ENCODE measurements at regions not wholly inside any gene's neighbourhood (a gene's known extent, or its start where the extent isn't known, plus 50 kb on each side); places are given as distances from the start of the nearest gene placed in this dataset.
"Not testable (repeated sequence)": the region's sequence is repeated elsewhere in the genome, so short reads cannot be mapped to it uniquely, and the experiment has no call there.

DNA sequence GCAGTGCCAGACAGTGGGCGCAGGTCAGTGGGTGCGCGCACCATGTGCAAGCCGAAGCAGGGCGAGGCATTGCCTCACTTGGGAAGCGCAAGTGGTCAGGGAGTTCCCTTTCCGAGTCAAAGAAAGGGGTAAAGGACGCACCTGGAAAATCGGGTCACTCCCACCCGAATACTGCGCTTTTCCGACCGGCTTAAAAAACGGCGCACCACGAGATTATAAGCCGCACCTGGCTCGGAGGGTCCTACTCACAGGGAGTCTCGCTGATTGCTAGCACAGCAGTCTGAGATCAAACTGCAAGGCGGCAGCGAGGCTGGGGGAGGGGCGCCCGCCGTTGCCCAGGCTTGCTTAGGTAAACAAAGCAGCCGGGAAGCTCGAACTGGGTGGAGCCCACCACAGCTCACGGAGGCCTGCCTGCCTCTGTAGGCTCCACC lies 77.9 kb downstream of the NR4A2 start:
- H3K9ac ChIP-seq (ENCODE audit: extremely low read depth, low read length, poor library complexity, severe bottlenecking): peak overlapping the region; percentile 60
- H3K4me1 ChIP-seq (ENCODE audit: control insufficient read depth, insufficient read depth, low read length); H3K4me1 Mint-ChIP-seq; H3K36me3 ChIP-seq (ENCODE audit: control insufficient read depth, insufficient read depth, low read length); H3K27me3 ChIP-seq (ENCODE audit: control insufficient read depth, insufficient read depth, low read length, poor library complexity, severe bottlenecking): not testable (repeated sequence)
- Mint-ChIP-seq H3K36me3 (ENCODE audit: low read depth) (peaks cover 21% of the 10 kb centered on the region), H3K27ac (peak overlapping the region; percentile 99), H3K4me3 (peak overlapping the region; percentile 96), H3K27me3 (ENCODE audit: insufficient read depth) (peaks cover 12% of the 10 kb centered on the region), H3K9me3 (peaks cover 27% of the 10 kb centered on the region)
- peaks cover 17% of the 10 kb centered on the region for H3K9me3 ChIP-seq (ENCODE audit: control insufficient read depth, low read length)
- H3K4me3 ChIP-seq (ENCODE audit: low read length): peak overlapping the region; percentile 85
- 35 to 50% methylated on average over 12 to 19 of the region's 27 CpGs for WGBS, 2 experiments (ENCODE audit: insufficient coverage in 1 of 2, insufficient read length in 1 of 2)
- DNase-seq: peak; percentile 74
- peak overlapping the region; percentile 49 for H3K27ac ChIP-seq (ENCODE audit: low read depth, low read length)

DNA sequence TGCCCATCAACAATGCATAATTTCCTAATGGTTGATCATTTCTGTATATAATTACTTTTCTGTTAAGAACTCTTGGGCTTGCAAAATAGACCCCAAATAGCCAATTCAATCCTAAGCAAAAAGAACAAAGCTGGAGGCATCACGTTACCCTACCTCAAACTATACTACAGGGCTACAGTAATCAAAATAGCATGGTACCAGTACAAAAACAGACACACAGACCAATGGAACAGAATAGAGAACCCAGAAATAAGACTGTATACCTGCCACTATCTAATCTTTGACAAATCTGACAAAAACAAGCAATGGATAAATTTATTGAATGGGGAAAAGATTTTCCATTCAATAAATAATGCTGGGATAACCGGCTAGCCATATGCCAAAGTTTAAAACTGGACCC lies 78.8 kb downstream of the NR4A2 start:
- Histone ChIP-seq H3K27me3 (ENCODE audit: control insufficient read depth, insufficient read depth, low read length, poor library complexity, severe bottlenecking) (peaks cover 6% of the 10 kb centered on the region), H3K9ac (ENCODE audit: extremely low read depth, low read length, poor library complexity, severe bottlenecking) (peak overlapping the region; percentile 60), H3K36me3 (ENCODE audit: control insufficient read depth, insufficient read depth, low read length) (no peaks in the 10 kb centered on the region), H3K27ac (ENCODE audit: low read depth, low read length) (no peak overlapping the region), H3K9me3 (ENCODE audit: control insufficient read depth, low read length) (peaks cover 17% of the 10 kb centered on the region), H3K4me1 (ENCODE audit: control insufficient read depth, insufficient read depth, low read length) (no peaks in the 10 kb centered on the region), H3K4me3 (ENCODE audit: low read length) (peak overlapping the region; percentile 85)
- peaks cover 3% of the 10 kb centered on the region for H3K4me1 Mint-ChIP-seq
- peaks cover 21% of the 10 kb centered on the region for H3K36me3 Mint-ChIP-seq (ENCODE audit: low read depth)
- H3K27ac Mint-ChIP-seq: peak overlapping the region; percentile 99
- WGBS, 2 experiments (ENCODE audit: insufficient coverage in 1 of 2, insufficient read length in 1 of 2): 80 to 91% methylated on average over 1 to 2 of the region's 2 CpGs
- H3K4me3 Mint-ChIP-seq: peak overlapping the region; percentile 96
- H3K27me3 Mint-ChIP-seq (ENCODE audit: insufficient read depth): peaks cover 21% of the 10 kb centered on the region
- H3K9me3 Mint-ChIP-seq: peaks cover 25% of the 10 kb centered on the region
- TF ChIP-seq, protein P1, sequence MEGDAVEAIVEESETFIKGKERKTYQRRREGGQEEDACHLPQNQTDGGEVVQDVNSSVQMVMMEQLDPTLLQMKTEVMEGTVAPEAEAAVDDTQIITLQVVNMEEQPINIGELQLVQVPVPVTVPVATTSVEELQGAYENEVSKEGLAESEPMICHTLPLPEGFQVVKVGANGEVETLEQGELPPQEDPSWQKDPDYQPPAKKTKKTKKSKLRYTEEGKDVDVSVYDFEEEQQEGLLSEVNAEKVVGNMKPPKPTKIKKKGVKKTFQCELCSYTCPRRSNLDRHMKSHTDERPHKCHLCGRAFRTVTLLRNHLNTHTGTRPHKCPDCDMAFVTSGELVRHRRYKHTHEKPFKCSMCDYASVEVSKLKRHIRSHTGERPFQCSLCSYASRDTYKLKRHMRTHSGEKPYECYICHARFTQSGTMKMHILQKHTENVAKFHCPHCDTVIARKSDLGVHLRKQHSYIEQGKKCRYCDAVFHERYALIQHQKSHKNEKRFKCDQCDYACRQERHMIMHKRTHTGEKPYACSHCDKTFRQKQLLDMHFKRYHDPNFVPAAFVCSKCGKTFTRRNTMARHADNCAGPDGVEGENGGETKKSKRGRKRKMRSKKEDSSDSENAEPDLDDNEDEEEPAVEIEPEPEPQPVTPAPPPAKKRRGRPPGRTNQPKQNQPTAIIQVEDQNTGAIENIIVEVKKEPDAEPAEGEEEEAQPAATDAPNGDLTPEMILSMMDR (conservative IDR thresholded peaks at IDR 0.05): no peak
- DNase-seq: no peak

GRCh38 chr2:156242874-156243273 lies 89.6 kb downstream of the NR4A2 start:
- H3K9ac ChIP-seq (ENCODE audit: extremely low read depth, low read length, poor library complexity, severe bottlenecking): no peak overlapping the region
- no peak overlapping the region for H3K4me3 ChIP-seq (ENCODE audit: low read length)
- Mint-ChIP-seq H3K27me3 (ENCODE audit: insufficient read depth) (peaks cover 86% of the 10 kb centered on the region), H3K36me3 (ENCODE audit: low read depth) (peaks cover 4% of the 10 kb centered on the region), H3K27ac (no peak overlapping the region), H3K4me3 (no peak overlapping the region), H3K4me1 (peaks cover 2% of the 10 kb centered on the region), H3K9me3 (peaks cover 4% of the 10 kb centered on the region)
- TF ChIP-seq, protein P1 (conservative IDR thresholded peaks at IDR 0.05): no peak
- no peaks in the 10 kb centered on the region for H3K36me3 ChIP-seq (ENCODE audit: control insufficient read depth, insufficient read depth, low read length)
- peaks cover 98% of the 10 kb centered on the region for H3K27me3 ChIP-seq (ENCODE audit: control insufficient read depth, insufficient read depth, low read length, poor library complexity, severe bottlenecking)
- H3K27ac ChIP-seq (ENCODE audit: low read depth, low read length): no peak overlapping the region
- 91% methylated on average over 1 of the region's 1 CpG; no CpG with 5 or more reads in 1 of the 2 experiments for WGBS, 2 experiments (ENCODE audit: insufficient coverage in 1 of 2, insufficient read length in 1 of 2)
- H3K4me1 ChIP-seq (ENCODE audit: control insufficient read depth, insufficient read depth, low read length): no peaks in the 10 kb centered on the region
- DNase-seq: no peak
- peaks cover 23% of the 10 kb centered on the region for H3K9me3 ChIP-seq (ENCODE audit: control insufficient read depth, low read length)

GRCh38 chr2:156237558-156237957 lies 95.0 kb downstream of the NR4A2 start:
- Histone ChIP-seq H3K27me3 (ENCODE audit: control insufficient read depth, insufficient read depth, low read length, poor library complexity, severe bottlenecking) (peaks cover 90% of the 10 kb centered on the region), H3K9me3 (ENCODE audit: control insufficient read depth, low read length) (peaks cover 34% of the 10 kb centered on the region), H3K4me1 (ENCODE audit: control insufficient read depth, insufficient read depth, low read length) (no peaks in the 10 kb centered on the region), H3K36me3 (ENCODE audit: control insufficient read depth, insufficient read depth, low read length) (no peaks in the 10 kb centered on the region), H3K27ac (ENCODE audit: low read depth, low read length) (no peak overlapping the region), H3K9ac (ENCODE audit: extremely low read depth, low read length, poor library complexity, severe bottlenecking) (no peak overlapping the region), H3K4me3 (ENCODE audit: low read length) (no peak overlapping the region)
- peaks cover 84% of the 10 kb centered on the region for H3K27me3 Mint-ChIP-seq (ENCODE audit: insufficient read depth)
- no peak overlapping the region for H3K27ac Mint-ChIP-seq
- H3K4me3 Mint-ChIP-seq: no peak overlapping the region
- H3K9me3 Mint-ChIP-seq: peaks cover 19% of the 10 kb centered on the region
- 89 to 100% methylated on average over 1 to 2 of the region's 2 CpGs for WGBS, 2 experiments (ENCODE audit: insufficient coverage in 1 of 2, insufficient read length in 1 of 2)
- DNase-seq: no peak
- peaks cover 2% of the 10 kb centered on the region for H3K4me1 Mint-ChIP-seq
- TF ChIP-seq, protein P1 (conservative IDR thresholded peaks at IDR 0.05): no peak
- H3K36me3 Mint-ChIP-seq (ENCODE audit: low read depth): peaks cover 8% of the 10 kb centered on the region

All from endodermal cell (in vitro differentiated cells).